PC-3 (cell line): ENCODE measurements at regions not wholly inside any gene's neighbourhood (a gene's known extent, or its start where the extent isn't known, plus 50 kb on each side); places are given as distances from the start of the nearest gene placed in this dataset.

Source experiments
- ATAC-seq: fragments of 200-7000 bp; cut with Tn5 transposase; 2 replicates; pipeline ENCODE4 v1.9.1; 2020; ENCODE audit warnings: mild to moderate bottlenecking, moderate library complexity
- BruUV-seq: library from RNA; stranded (reverse); fragments of 400-500 nt; replicated peaks from 2 replicates; lab custom pipeline; 2021; lab: Mats Ljungman, UMichigan
- CTCF ChIA-PET: fragments of 300-600 bp; sonication (Branson Sonifier 250); formaldehyde crosslinking; loops from one replicate; lab custom pipeline; 2022; ENCODE audit warnings: antibody characterized with exemption; lab: Charles Lee
- POLR2A ChIA-PET: fragments of 300-600 bp; sonication (Branson Sonifier 250); formaldehyde crosslinking; loops from one replicate; lab custom pipeline; 2022; ENCODE audit warnings: antibody characterized with exemption; ENCODE audit not compliant: unreplicated experiment; lab: Charles Lee
- DNase-seq: peaks from one replicate; pipeline ENCODE4 v3.0.0-alpha.2; 2015
- H2AFZ ChIP-seq: fragments of 300-600 bp; sonication (generic); 2 replicates; pipeline ENCODE4 v1.6.0; 2016; ENCODE audit warnings: antibody characterized with exemption, low read length
- H3F3A ChIP-seq: fragments of 300-600 bp; sonication (generic); one replicate; pipeline ENCODE4 v1.6.0; 2017; ENCODE audit warnings: antibody characterized with exemption, low read length, control low read depth, mild to moderate bottlenecking; ENCODE audit not compliant: unreplicated experiment
- H3K27ac ChIP-seq: fragments of 300-600 bp; sonication (generic); 2 replicates; pipeline ENCODE4 v1.5.1; 2016; ENCODE audit warnings: mild to moderate bottlenecking, low read length
- H3K27me3 ChIP-seq: fragments of 300-600 bp; sonication (generic); 2 replicates; pipeline ENCODE4 v1.6.1; 2016; ENCODE audit warnings: low read length, mixed read lengths
- H3K36me3 ChIP-seq: fragments of 300-600 bp; sonication (generic); 2 replicates; pipeline ENCODE4 v1.6.1; 2016; ENCODE audit warnings: low read depth, mixed run types, low read length, mixed read lengths
- H3K4me1 ChIP-seq: fragments of 300-600 bp; sonication (generic); 2 replicates; pipeline ENCODE4 v1.5.1; 2016; ENCODE audit warnings: low read length; ENCODE audit not compliant: insufficient read depth
- H3K4me2 ChIP-seq: fragments of 300-600 bp; sonication (generic); 2 replicates; pipeline ENCODE4 v1.6.0; 2016; ENCODE audit warnings: low read length
- H3K4me3 ChIP-seq: fragments of 300-600 bp; sonication (generic); 2 replicates; pipeline ENCODE4 v1.5.1; 2016; ENCODE audit warnings: mild to moderate bottlenecking, low read length, mixed read lengths
- H3K79me2 ChIP-seq: fragments of 300-600 bp; sonication (generic); 2 replicates; pipeline ENCODE4 v1.6.1; 2017; ENCODE audit warnings: low read length, mixed read lengths
- H3K9ac ChIP-seq: fragments of 300-600 bp; sonication (generic); 2 replicates; pipeline ENCODE4 v1.6.0; 2016; ENCODE audit warnings: mild to moderate bottlenecking, low read length
- H3K9me2 ChIP-seq: fragments of 300-600 bp; sonication (generic); replicated peaks from 2 replicates; pipeline ENCODE4 v1.6.1; 2016; ENCODE audit warnings: mixed run types, low read length, mixed read lengths
- H3K9me3 ChIP-seq: fragments of 300-600 bp; sonication (generic); 2 replicates; pipeline ENCODE4 v1.6.1; 2016; ENCODE audit warnings: low read length, mixed read lengths
- H4K20me1 ChIP-seq: fragments of 300-600 bp; sonication (generic); 2 replicates; pipeline ENCODE4 v1.6.1; 2016; ENCODE audit warnings: low read length, mixed read lengths
- EZH2 ChIP-seq: fragments of 300-600 bp; sonication (generic); IDR thresholded peaks from one replicate; pipeline ENCODE4 v1.6.1; 2017; ENCODE audit warnings: antibody characterized with exemption, mild to moderate bottlenecking, low read length; ENCODE audit not compliant: unreplicated experiment
- EZH2phosphoT487 ChIP-seq: fragments of 300-600 bp; sonication (generic); IDR thresholded peaks from 2 replicates; pipeline ENCODE4 v1.6.1; 2018; ENCODE audit warnings: mild to moderate bottlenecking, antibody characterized with exemption, low read length, borderline replicate concordance
- intact Hi-C: fragments of 100-400 bp; cut with micrococcal nuclease; formaldehyde crosslinking; loops from 2 replicates; pipeline ENCODE4 v1.9.0; 2023
- TF ChIP-seq, protein P1 (sequence below): fragments of 300-600 bp; sonication (generic); conservative IDR thresholded peaks from 2 replicates; pipeline ENCODE4 v1.5.1; 2017; ENCODE audit warnings: antibody characterized with exemption, low read depth, mild to moderate bottlenecking, low read length

GRCh38 chr2:239739206-239739605 is 285.9 kb downstream of the NDUFA10 start:
- Histone ChIP-seq H3K27me3 (peaks cover 60% of the 10 kb centered on the region), H3K4me2 (no peak overlapping the region), H3K9me2 (no peaks in the 10 kb centered on the region), H4K20me1 (no peaks in the 10 kb centered on the region), H2AFZ (no peak overlapping the region), H3K4me1 (no peaks in the 10 kb centered on the region), H3F3A (no peaks in the 10 kb centered on the region), H3K27ac (no peak overlapping the region), H3K79me2 (no peaks in the 10 kb centered on the region), H3K4me3 (no peak overlapping the region), H3K9me3 (no peaks in the 10 kb centered on the region), H3K36me3 (no peaks in the 10 kb centered on the region), H3K9ac (no peak overlapping the region)
- DNase-seq: no peak
- intact Hi-C loops: no loop called here
- no TSS peak for BruUV-seq
- ChIA-PET POLR2A (interaction anchor here (0.6 kb wide), 1 partner anchor 24 kb away, joined by 4 read pairs; no protein-coding TSS in a partner anchor), CTCF (no interaction called here)
- TF ChIP-seq EZH2phosphoT487 (no peak), EZH2 (no peak)
- TF ChIP-seq, protein P1, sequence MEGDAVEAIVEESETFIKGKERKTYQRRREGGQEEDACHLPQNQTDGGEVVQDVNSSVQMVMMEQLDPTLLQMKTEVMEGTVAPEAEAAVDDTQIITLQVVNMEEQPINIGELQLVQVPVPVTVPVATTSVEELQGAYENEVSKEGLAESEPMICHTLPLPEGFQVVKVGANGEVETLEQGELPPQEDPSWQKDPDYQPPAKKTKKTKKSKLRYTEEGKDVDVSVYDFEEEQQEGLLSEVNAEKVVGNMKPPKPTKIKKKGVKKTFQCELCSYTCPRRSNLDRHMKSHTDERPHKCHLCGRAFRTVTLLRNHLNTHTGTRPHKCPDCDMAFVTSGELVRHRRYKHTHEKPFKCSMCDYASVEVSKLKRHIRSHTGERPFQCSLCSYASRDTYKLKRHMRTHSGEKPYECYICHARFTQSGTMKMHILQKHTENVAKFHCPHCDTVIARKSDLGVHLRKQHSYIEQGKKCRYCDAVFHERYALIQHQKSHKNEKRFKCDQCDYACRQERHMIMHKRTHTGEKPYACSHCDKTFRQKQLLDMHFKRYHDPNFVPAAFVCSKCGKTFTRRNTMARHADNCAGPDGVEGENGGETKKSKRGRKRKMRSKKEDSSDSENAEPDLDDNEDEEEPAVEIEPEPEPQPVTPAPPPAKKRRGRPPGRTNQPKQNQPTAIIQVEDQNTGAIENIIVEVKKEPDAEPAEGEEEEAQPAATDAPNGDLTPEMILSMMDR: no peak
- no peak for ATAC-seq

DNA sequence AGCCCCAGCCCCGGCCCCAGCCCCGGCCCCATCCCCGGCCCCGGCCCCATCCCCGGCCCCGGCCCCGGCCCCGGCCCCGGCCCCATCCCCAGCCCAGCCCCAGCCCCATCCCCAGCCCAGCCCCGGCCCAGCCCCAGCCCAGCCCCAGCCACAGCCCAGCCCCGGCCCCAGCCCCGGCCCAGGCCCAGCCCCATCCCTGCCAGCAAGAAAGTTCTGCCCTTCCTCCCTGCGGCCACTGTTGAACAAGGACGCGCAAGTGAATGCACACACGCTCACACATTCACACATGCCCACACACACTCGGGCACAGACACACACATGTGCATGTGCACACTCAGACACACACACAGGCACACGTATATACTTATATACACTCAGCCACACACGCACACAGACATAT is 287.0 kb downstream of the NDUFA10 start:
- no peaks in the 10 kb centered on the region for H3K36me3 ChIP-seq
- no peak overlapping the region for H3K4me2 ChIP-seq
- intact Hi-C loops: no loop called here
- CTCF ChIA-PET: no interaction called here
- H3K9me2 ChIP-seq: no peaks in the 10 kb centered on the region
- POLR2A ChIA-PET: no interaction called here
- no peak overlapping the region for H3K27ac ChIP-seq
- no peak for DNase-seq
- no peaks in the 10 kb centered on the region for H3K9me3 ChIP-seq
- TF ChIP-seq, protein P1: no peak
- no peak for TF ChIP-seq EZH2phosphoT487
- TF ChIP-seq EZH2: no peak
- H3K27me3 ChIP-seq: peaks cover 49% of the 10 kb centered on the region
- H3K79me2 ChIP-seq: no peaks in the 10 kb centered on the region
- no peak overlapping the region for H3K4me3 ChIP-seq
- no TSS peak for BruUV-seq
- no peak for ATAC-seq
- H3F3A ChIP-seq: no peaks in the 10 kb centered on the region
- no peak overlapping the region for H3K9ac ChIP-seq
- no peaks in the 10 kb centered on the region for H4K20me1 ChIP-seq
- no peaks in the 10 kb centered on the region for H3K4me1 ChIP-seq
- no peak overlapping the region for H2AFZ ChIP-seq

- POLR2A ChIA-PET: no interaction called here
- Histone ChIP-seq H3K4me1 (no peaks in the 10 kb centered on the region), H3K9ac (no peak overlapping the region), H3K36me3 (no peaks in the 10 kb centered on the region), H3K4me3 (no peak overlapping the region), H3F3A (no peaks in the 10 kb centered on the region), H4K20me1 (no peaks in the 10 kb centered on the region), H3K27ac (no peak overlapping the region), H2AFZ (no peak overlapping the region), H3K79me2 (no peaks in the 10 kb centered on the region), H3K27me3 (peaks cover 39% of the 10 kb centered on the region), H3K9me2 (no peaks in the 10 kb centered on the region), H3K9me3 (no peaks in the 10 kb centered on the region), H3K4me2 (no peak overlapping the region)
- BruUV-seq: no TSS peak
- CTCF ChIA-PET: interaction anchor here (0.7 kb wide), 1 partner anchor 165 kb away, joined by 19 read pairs; no protein-coding TSS in a partner anchor
- ATAC-seq (no peak), DNase-seq (no peak)
- intact Hi-C loops: no loop called here
- TF ChIP-seq, protein P1: no peak
- TF ChIP-seq EZH2 (no peak), EZH2phosphoT487 (no peak)
These were observed 288.0 kb downstream of the NDUFA10 start for GRCh38 chr2:239737144-239737463.
